PC-9 (cell line): ENCODE measurements at regions not wholly inside any gene's neighbourhood (a gene's known extent, or its start where the extent isn't known, plus 50 kb on each side); places are given as distances from the start of the nearest gene placed in this dataset.

Experiments used
- EZH2 ChIP-seq: fragments of 200-600 bp; sonication (generic); IDR thresholded peaks from 2 replicates; pipeline ENCODE4 v1.8.0; 2017; ENCODE audit warnings: antibody characterized with exemption, low read depth
- TF ChIP-seq, protein P1 (sequence below): fragments of 200-600 bp; sonication (generic); conservative IDR thresholded peaks from 2 replicates; pipeline ENCODE4 v1.6.1; 2017; ENCODE audit warnings: mixed run types, antibody characterized with exemption, mild to moderate bottlenecking, moderate library complexity

DNA sequence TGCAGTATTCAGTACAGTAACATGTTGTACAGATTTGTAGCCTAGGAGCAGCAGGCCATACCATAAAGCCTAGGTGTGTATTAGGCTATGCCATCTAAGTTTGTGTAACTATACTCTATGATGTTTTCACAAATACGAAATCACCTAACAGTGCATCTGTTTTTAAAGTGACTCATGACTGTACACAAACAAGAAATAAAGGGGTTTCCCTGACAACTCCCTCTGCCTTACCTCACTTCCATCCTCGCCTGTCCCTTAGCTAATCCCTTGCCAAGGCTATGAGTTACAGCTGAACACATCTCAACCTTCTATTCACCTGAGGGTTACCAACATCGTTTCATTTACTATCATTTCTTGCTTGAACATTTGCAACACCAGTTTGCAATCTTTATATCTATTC lies 78.6 kb upstream of the RPRM start:
- no peak for TF ChIP-seq EZH2
- TF ChIP-seq, protein P1, sequence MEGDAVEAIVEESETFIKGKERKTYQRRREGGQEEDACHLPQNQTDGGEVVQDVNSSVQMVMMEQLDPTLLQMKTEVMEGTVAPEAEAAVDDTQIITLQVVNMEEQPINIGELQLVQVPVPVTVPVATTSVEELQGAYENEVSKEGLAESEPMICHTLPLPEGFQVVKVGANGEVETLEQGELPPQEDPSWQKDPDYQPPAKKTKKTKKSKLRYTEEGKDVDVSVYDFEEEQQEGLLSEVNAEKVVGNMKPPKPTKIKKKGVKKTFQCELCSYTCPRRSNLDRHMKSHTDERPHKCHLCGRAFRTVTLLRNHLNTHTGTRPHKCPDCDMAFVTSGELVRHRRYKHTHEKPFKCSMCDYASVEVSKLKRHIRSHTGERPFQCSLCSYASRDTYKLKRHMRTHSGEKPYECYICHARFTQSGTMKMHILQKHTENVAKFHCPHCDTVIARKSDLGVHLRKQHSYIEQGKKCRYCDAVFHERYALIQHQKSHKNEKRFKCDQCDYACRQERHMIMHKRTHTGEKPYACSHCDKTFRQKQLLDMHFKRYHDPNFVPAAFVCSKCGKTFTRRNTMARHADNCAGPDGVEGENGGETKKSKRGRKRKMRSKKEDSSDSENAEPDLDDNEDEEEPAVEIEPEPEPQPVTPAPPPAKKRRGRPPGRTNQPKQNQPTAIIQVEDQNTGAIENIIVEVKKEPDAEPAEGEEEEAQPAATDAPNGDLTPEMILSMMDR: no peak
